ENCODE measurements at regions not wholly inside any gene's neighbourhood (a gene's known extent, or its start where the extent isn't known, plus 50 kb on each side); places are given as distances from the start of the nearest gene placed in this dataset.

GRCh38 chr13:112153846-112154245 is 86.9 kb downstream of the SOX1 start:
- TF ChIP-seq POLR2AphosphoS5 (IDR thresholded peaks at IDR 0.05) (no peak), EP300 (IDR thresholded peaks at IDR 0.05) (no peak), CTCF (IDR thresholded peaks at IDR 0.05) (no peak)

All from esophagus muscularis mucosa (tissue), 4 donors.